ENCODE measurements at regions not wholly inside any gene's neighbourhood (a gene's known extent, or its start where the extent isn't known, plus 50 kb on each side); places are given as distances from the start of the nearest gene placed in this dataset.

DNA sequence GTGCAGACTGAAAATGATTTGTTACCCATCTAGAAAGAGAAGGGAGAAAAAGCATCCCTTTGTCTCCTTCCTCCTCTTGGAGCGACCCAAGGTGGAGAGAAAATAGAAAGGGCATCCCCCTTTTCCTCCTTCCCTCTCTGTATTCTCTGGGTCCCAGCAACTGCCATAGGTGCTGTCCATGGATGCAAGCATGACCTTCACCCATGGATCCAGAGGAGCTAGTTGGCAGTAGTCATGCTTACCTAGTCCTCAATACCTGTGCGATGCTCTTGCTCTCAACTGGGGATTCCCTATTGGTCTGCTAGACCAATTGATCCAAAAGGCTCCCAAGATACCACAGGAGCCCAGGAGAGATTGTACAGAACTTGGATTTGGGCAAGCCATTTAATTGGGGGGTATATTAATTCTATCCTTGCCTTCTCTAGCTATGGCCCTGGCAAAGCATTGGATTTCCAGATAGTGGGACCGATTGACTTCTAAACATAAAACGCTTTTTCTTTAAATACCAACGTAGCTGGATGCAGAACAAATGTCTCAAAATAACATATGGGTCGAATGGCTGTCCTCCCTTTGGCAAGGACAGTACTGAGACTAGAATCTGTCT, 547.8 kb upstream of the IGFBP3 start:
- no peak for DNase-seq

DNA sequence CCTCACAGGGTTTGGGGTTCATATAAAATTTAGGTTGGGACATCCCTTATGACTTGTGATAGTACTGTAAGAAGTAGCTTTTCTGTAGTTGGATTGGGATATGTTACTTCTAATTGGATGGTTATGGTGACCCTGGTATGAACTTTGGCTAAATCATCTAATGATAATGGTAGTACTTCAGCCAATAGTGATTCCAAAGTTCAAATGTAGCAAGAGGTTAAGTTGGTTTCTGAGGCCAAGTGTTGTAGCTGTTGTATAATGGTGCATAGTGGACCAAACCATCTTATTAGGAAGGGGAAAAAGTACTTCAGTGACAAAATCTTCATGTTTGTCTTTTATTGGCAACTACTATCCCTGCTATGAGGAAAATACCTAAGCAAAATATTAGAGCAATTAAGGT, 542.1 kb upstream of the IGFBP3 start:
- DNase-seq: no peak

DNA sequence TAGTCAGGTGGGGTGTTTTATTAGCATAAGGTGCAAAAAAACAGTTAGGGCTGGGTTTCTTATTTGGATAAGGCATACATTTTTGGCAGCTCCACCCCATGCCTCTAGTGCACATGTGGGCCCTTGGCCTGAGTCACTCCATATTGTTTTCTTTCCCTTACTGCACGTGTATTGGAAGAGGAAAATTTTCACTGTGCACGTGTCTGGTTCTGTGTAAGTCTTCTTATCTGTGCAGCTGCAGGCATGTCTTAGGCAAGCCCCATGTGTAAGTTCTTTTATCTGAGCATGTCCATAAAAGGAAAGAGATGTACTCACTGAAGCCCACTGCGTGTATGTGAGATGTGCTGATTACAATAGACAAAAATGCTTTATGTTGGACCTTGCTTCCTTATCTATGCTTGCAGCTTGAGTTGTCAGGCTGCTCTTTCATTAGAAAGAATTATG, 540.3 kb upstream of the IGFBP3 start:
- DNase-seq: no peak

DNA sequence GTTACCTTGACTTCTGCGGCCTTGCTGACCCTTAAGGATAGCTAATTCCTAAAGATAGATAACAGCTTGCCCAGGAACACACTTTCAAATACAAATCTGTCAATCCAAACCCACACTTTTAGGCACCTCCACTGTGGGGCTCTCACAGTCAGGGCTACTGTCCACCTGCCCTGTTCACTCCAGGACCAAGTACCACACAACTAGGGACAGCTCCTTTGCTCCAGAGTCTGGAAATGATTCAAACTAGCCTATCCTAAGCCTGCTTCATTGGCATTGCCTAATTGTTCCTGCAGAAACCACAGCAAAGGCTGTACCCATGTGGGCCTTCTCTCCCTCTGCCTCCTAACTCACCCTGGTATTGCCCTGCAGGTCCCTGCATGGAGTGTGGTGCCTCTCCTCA, 538.9 kb upstream of the IGFBP3 start:
- DNase-seq: no peak

DNA sequence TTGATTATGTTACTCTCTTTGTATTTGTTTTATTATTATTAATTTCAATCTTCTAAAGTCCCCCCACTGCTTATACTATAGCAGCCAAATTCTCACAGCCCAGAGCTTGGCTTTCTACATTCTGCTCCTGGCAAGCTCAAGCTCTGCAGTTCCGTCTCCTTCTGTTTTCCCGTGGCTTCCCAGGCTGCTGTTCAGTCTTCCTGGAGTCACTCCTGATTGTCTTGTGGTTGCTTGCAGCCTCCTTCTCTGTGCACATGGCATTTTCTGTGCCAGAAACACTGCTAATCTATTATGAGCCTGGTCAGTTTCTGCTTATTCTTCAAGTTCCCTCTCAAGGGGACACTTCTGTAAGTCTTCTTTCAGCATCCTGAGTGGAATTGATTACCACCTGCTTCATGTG, 533.7 kb upstream of the IGFBP3 start:
- no peak for DNase-seq

DNA sequence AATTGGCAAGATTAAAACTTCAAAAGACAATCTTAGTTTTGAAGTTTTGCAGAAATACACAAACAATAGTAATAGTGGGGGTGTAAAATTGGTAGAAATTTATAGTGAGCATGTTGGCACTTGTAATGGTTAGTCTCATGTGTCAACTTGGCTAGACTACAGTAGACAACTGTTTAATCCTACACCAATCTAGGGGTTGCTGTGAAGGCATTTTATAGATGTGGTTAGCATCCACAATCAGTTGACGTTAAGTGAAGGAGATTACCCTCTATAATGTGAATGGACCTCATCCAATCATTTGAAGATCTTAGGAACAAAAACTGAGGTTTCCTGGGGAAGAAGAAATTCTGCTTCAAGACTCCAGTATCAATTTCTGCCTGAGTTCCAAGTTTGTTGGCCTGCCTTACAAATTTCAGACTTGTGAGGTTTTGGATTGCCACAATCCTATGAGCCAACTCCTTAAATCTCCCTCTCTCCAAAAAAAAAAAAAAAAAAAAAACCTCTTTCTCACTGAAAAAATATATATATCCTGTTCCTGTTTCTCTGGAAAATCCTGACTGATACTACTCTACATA, 531.6 kb upstream of the IGFBP3 start:
- no peak for DNase-seq

DNA sequence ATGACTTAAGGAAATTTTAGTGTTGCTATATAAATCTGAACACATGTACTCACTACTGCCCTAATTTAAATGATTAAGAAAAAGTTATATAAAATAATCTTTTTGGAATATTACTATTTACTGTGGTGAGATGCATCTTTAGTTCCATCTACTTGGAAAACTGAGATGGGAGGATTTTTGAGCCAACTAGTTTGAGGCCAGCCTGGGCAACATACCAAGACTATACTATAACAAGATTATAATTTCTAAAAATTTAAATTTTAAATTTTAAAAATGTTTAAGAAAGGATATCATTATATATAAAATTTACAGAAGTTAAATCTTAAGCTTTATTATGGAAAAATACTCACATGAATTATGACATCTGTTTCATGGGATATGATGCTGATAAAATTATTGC, 530.8 kb upstream of the IGFBP3 start:
- DNase-seq: no peak

DNA sequence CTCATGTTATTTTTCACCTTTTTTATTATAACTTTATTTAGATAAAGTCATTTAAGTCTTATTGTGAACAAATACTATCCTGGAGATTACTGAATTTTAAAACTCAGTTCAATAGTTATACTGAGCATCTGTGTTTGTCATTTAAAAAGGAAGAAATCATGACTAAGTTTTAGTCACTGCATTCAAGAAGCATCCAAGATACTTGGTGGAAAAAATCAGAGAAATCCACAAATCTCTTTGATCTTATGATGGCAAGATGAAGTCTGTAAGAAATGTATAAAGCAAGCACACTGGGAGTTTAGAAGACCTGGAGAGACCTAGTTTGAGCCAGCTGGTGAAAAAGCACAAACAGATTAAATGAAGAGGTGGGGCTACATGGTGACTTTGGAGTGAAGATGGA, 529.8 kb upstream of the IGFBP3 start:
- DNase-seq: no peak

DNA sequence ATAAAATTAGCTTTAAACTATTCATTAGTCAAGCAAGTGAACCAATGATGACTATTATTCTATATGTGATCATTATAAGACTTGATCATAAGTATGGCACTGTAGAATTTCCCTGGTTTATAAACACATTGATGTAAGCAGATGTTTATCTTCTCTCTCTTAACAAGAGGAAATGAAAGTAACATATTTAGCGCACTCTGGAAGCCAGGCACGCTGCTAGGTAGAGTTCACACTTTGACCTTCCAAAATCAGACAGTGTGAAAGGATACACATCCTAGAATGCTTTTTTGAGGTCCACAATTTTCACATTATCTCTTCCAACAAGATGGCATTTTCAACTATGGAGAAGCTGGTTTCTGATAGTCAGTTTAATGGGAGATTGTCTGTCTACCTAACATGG, 529.4 kb upstream of the IGFBP3 start:
- DNase-seq: no peak

DNA sequence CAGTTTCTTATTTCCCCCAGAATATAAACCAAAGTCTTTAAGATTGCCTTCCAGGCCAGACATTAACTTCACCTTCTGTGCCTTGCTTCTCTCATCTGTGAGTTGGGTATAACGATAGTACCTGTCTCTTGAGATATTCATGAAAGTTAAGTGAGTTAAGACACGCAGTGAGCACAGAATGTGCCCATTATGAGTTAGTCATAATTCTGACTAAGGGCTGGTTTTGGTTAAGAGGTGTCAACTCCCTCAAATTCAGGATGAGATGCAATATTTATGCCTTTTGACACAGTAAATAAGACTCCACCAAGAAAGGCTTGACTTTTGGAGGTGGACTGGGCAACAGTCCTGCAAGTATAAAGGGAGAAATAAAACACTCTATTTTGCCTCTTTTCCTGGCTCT, 528.7 kb upstream of the IGFBP3 start:
- no peak for DNase-seq

DNA sequence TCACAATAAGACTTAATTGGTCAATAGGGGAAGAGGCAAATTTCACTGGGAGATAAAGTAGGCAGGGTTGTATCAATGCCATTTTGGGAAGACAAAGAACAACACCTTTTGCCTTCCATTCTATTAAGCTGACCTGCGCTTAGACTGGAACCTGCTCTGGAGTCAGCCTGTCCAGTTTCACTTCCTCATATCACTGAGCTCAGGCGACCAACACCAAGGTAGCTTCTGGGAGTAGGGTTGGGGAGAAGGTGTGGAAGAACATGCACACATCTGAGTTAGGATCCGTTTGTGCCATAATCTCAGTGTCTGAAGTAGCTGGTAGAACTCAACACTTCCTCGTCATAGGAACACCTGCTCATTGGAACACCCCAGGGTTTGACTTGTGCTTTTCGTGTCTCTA, 527.4 kb upstream of the IGFBP3 start:
- no peak for DNase-seq

DNA sequence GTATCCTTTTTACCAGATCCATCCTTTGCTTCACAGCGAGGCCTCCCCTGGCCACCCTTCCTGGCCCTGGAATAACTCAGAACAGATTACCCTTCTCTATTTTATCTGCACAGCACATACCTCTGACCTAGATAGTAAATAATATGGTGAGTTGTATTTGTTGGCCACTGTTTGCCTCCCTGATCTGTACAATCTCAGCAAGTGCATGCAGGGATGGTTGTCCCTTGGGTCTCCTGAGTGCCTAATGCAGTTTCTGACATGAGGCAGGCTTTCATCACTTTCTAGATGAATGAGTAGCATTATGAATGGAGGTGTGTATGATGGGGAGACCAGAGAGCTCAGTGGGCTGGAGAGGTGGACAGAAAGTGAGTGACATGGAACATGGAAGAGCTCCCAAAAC, 525.1 kb upstream of the IGFBP3 start:
- DNase-seq: no peak

DNA sequence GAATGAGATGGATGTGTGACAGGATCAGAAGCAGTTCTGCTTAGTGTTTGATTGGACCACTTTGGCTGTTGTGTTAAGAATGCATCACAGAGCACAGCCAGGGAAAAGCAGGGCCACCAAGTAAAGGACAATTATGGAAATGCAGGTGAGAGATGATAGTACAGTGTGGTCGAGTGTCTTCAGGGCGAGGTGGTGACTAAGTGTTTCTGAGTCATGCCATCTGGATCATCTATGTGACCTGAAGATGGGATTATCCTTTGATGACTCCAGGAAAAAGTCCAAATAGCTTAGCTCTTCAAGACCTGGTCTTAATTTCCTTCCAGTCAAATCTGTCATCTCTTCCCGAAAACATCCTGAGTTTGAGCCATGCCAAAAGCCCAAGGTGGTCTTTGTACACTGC, 523.2 kb upstream of the IGFBP3 start:
- DNase-seq: no peak

DNA sequence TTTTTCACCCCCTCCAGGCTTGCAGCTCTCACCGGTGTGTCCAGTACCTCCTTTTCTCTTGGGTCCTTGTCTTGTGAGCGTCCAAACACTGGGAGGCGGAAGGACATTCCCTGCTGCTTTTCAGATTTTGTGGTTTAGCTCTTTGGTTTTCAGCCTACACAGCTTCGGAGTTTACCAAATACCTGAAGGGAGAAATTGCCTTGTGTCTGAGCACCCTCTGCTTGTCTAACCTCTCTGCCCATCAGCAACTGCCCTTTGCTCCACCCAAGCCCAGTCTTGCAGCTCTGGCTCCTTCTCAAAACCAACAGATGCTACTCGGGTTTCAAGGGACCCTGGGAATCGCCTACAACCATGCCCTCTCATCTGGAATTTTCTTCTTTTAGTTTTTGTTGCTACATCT, 519.1 kb upstream of the IGFBP3 start:
- DNase-seq: no peak

DNA sequence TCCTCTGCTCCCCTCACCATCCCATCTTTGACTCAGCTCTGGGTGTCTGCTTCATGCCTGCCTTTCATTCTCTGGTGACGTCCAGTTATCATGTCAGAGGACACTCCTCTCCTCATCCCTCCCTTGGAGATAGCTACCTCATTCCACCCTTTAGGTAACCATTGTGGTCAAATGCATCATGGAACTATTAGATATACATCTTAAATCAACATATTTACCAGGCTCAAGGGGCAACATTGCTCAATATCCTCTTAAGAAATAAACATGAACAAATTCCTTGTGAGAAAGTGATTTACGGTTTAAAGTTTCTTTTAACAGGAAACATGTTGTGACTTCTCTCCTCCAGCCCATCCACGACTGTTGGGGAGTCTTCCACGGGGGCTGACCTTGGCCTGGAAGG, 511.6 kb upstream of the IGFBP3 start:
- no peak for DNase-seq

DNA sequence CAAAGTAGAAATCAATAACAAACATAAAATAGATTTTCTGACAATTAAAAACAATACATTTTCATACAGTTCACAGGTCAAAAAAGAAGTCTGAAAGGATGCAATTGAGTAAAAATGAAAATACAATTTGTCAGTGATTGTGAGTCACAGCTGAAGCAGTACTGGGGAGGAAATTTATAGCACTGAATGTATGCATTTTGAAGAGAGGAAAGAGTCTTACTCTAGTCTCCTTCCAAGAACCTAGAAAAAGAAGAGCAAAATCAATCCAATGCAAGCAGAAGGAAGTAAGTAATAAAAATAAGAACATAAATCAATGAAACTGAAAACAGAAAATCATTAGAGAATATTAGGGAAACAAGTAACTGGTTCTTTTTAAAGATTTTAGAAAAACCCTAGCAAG, 507.2 kb upstream of the IGFBP3 start:
- DNase-seq: no peak

DNA sequence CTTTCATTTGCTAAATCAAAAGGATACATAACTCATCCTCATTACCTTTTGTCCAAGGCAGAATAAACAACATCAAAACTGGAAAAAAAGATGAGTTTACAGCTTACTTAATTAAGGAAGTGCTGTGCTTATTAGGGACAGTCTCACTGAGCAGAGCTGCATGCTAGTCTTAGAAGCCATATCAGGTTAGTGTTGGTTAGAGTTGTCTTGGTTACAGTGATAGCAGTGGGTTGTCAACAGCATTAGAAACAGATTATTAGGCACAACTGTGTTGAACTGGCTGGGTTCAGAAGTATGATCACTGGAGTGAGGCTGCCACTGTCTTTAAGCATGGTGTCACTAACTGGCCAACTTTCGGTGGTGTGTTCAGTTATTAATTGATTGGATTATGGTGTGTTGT, 503.9 kb upstream of the IGFBP3 start:
- DNase-seq: no peak

DNA sequence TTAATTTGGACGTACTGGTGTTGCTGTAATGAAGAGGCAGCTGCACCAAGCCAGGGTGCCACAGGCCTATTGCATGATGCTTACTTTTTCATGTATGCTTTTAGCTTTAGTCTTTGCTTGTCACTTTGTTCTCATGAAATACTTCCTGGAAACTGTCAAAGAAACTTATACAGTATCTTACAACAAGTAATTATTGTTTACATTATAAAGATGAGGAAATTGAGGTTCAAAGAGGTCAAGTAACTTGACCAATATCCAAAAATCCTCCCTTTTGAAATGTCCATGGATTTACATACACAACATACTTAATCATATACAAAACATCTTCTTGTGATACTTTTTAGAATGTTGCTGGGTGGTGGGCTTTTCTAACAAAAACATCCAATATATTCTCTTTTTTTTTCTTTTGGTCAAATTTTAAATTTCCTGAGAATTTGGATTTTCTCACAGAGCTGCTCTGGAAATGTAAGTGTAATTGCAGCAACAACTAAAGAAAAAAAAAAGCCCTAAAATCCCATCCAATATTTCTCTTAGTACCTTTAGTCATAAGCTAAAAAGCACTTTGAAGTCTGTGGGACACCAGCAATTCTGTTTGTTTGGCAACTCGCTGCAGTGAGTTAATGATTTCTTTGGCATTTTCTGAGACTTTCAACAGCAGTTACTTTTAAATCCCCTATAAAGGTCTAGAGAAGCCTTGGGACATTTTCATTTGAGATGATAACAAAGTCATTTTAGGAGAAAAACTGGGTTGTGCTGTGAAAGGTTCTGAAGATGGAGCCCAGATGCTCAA, 500.6 kb upstream of the IGFBP3 start:
- no peak for DNase-seq

DNA sequence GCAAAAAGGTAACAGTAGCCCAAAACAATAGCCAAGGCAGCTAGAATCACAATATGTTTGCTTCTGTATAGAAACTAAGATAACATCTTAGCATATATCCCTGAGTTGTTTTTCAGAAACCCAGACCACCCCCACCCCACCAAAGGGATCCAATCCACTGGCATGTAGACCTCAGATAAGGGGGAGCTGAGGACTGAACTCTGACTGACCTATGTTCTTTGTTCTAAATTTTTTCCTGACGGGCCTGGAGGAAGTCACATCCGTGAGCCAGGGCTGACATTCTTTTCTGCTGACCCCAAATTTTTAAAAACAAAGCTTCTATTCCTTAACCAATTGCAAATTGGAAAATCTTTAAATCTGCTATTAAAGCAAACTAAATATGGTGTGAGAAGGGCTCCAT, 493.9 kb upstream of the IGFBP3 start:
- DNase-seq: no peak

DNA sequence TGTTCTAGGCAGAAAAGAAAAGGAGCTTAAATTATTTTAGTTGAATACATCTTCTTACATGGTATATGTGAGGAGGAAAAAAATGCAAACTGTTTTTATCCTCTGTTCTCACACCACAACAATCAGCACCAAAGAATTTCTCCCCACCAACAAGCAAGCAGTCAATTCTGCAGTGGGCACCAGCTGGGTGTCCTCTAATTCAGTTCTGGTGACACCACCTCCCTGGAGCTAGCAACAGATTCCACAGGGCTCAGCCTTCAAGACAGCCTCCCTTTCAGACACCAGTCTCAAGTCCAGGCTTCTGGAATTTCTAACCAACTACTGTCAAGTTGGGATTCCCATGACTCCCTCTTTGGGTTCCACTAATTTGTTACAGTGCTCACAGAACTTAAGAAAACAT, 490.2 kb upstream of the IGFBP3 start:
- no peak for DNase-seq

DNA sequence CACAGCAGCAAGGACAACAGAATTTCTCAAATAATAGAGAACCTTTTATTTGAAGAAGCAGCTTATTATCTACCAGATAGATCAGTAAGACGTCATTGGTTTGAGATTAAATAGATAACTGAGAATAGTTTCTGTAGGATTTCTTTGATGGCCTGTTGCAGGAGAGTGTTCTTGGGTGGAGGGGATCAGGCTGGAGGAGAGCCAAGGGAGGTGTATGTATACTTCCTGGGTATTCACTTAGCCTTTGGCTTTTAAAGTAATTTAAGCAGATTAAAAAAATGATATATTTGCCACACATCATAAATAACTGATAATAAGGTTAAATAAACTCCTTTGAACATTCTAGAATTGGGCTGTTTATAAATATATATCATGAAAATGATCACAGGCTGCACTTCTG, 486.1 kb upstream of the IGFBP3 start:
- DNase-seq: no peak

DNA sequence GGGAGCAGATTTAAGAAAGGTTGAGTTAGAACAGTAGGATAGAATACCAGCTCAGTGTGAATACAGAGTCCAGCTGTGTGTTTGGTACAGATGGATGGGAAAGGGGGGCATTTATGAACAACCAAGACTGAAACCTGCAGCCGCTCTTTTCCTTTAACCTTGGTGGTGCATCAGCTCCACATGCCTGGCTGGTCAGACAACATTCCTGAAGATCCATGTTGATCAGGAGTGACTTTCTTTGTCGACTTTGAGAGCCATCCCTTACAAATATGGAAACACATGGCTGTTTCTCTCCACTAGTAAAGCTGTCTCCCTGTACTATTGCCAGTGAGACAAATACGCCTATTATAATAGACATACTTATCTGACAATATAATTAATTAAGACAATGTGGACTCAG, 476.5 kb upstream of the IGFBP3 start:
- no peak for DNase-seq

DNA sequence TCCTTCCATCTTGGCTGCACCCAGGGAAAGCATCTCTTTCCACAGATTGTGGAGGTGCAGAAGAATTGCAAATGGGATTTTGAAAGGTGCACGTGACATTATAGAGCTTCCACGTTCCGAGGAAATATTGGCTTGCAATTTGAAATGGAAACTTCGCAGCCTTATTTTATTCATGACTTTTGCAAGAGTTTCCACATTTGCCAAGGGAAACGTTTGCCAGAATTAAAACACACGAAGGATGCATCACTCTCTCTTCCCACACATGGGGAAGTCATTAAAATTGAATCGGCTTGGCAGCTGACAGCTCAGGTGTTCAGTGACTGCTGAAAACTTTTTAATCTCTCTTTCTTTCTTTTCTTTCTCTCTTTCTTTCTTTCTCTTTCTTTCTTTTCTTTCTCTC, 475.4 kb upstream of the IGFBP3 start:
- no peak for DNase-seq

DNA sequence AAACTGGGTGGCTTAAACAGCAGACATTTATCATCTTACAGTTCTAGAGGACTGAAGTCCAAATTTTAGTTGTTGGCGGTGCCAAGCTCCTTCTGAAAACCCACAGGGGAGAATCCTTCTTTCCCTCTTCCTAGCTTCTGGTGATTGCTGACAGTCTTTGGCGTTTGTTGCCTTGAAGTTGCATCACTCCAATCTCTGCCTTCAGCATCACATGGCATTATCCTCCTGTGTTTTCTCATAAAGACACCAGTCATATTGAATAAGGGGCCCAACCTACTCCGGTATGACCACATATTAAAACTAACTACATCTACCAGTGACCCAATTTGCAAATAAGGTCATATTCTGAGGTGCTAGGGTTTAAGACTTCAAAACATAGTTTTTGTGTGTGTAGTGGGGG, 472.1 kb upstream of the IGFBP3 start:
- DNase-seq: no peak

Measured in NCI-H345 (cell line).